ENCODE measurements at regions not wholly inside any gene's neighbourhood (a gene's known extent, or its start where the extent isn't known, plus 50 kb on each side); places are given as distances from the start of the nearest gene placed in this dataset.
A peak's percentile ranks its signal among the peaks of the same experiment; 100 is the strongest.

- no peak overlapping the region for H3K4me3 ChIP-seq (replicated peaks; ENCODE audit: low read depth, low read length)
- TF ChIP-seq, protein P1, sequence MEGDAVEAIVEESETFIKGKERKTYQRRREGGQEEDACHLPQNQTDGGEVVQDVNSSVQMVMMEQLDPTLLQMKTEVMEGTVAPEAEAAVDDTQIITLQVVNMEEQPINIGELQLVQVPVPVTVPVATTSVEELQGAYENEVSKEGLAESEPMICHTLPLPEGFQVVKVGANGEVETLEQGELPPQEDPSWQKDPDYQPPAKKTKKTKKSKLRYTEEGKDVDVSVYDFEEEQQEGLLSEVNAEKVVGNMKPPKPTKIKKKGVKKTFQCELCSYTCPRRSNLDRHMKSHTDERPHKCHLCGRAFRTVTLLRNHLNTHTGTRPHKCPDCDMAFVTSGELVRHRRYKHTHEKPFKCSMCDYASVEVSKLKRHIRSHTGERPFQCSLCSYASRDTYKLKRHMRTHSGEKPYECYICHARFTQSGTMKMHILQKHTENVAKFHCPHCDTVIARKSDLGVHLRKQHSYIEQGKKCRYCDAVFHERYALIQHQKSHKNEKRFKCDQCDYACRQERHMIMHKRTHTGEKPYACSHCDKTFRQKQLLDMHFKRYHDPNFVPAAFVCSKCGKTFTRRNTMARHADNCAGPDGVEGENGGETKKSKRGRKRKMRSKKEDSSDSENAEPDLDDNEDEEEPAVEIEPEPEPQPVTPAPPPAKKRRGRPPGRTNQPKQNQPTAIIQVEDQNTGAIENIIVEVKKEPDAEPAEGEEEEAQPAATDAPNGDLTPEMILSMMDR (IDR thresholded peaks at IDR 0.05; ENCODE audit: low read depth, low read length, missing control alignments), result no peak
- DNase-seq (ENCODE audit: extremely low read depth, low read depth), result peak; percentile 75
These were observed 137.7 kb downstream of the IRS1 start for GRCh38 chr2:226661789-226662545.

DNA sequence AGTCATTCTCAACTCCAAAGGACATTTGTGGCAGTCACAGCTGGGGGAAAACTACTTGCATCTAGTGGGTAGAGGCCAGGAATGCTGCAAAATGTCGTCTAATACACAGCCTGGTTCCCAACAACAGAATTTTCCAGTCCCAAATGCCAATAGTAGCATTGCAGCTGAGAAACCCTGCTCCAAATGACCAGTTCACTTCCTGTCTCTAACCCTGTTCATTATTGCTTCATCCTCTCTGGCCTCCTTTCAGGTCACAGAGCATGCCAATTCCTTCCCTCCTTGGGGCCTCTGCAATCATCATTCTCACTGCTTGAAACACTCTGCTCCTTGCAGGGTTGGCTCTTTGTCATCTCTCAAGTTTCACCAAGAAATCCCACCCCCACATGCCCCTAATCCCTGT lies 139.1 kb downstream of the IRS1 start:
- H3K4me3 ChIP-seq (replicated peaks; ENCODE audit: low read depth, low read length), result no peak overlapping the region
- TF ChIP-seq, protein P1 (IDR thresholded peaks at IDR 0.05; ENCODE audit: low read depth, low read length, missing control alignments), result no peak
- DNase-seq (ENCODE audit: extremely low read depth, low read depth), result no peak

- no peak for DNase-seq (ENCODE audit: extremely low read depth, low read depth)
- H3K4me3 ChIP-seq (replicated peaks; ENCODE audit: low read depth, low read length), result no peak overlapping the region
- TF ChIP-seq, protein P1 (IDR thresholded peaks at IDR 0.05; ENCODE audit: low read depth, low read length, missing control alignments), result no peak
These were observed 139.5 kb downstream of the IRS1 start for GRCh38 chr2:226660124-226660523.

DNA sequence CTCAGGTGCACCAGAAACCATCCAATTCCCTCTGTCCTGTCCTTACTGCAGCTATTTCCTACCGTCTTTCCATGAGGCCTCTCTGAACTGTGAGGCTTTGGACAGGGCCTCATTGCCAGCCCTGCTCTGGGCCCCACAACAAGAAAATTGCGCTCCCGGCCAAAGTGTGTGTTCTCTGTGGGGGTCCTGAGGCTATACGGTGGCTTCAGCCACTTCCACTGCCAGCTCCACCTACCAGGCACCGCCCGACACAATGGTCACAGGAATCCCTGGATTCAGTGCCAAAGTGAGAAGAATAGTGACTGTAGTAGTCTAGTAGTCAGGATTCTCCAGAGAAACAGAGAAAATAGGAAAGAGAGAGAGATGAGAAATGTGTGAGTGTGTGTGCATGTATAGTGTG lies 140.2 kb downstream of the IRS1 start:
- TF ChIP-seq, protein P1 (IDR thresholded peaks at IDR 0.05; ENCODE audit: low read depth, low read length, missing control alignments), result no peak
- no peak for DNase-seq (ENCODE audit: extremely low read depth, low read depth)
- H3K4me3 ChIP-seq (replicated peaks; ENCODE audit: low read depth, low read length), result no peak overlapping the region

- no peak for DNase-seq (ENCODE audit: extremely low read depth, low read depth)
- TF ChIP-seq, protein P1 (IDR thresholded peaks at IDR 0.05; ENCODE audit: low read depth, low read length, missing control alignments), result no peak
- no peak overlapping the region for H3K4me3 ChIP-seq (replicated peaks; ENCODE audit: low read depth, low read length)
These were observed 141.1 kb downstream of the IRS1 start for GRCh38 chr2:226658555-226658954.

- DNase-seq (ENCODE audit: extremely low read depth, low read depth), result no peak
- TF ChIP-seq, protein P1 (IDR thresholded peaks at IDR 0.05; ENCODE audit: low read depth, low read length, missing control alignments), result no peak
- H3K4me3 ChIP-seq (replicated peaks; ENCODE audit: low read depth, low read length), result no peak overlapping the region
These were observed 142.1 kb downstream of the IRS1 start for GRCh38 chr2:226657340-226658053.

Measured in HFF-Myc (cell line).